ENCODE measurements at regions not wholly inside any gene's neighbourhood (a gene's known extent, or its start where the extent isn't known, plus 50 kb on each side); places are given as distances from the start of the nearest gene placed in this dataset.

DNA sequence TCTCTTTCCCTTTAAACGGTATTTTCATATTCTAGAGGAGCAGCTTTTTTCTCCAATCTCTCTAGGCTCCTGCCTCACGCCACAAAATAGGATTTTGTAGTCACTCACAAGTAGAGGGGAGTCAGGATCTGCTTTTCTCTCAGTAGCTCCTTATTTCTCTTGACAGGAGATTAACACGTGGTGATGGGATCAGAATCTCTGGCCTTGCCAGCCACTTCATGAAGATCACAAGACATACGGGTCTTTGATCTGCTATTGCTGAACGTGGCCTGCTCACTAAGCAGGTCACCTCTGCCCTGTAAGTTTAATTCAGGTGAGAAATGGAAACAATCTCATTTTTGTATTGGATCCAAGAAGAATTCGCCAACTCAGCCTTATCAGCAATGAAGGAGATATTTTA lies 257.5 kb downstream of the DIRAS2 start:
- BruUV-seq (replicated peaks) = no TSS peak
- no peaks in the 10 kb centered on the region for H3K36me3 ChIP-seq (ENCODE audit: insufficient read depth, low read length, poor library complexity, severe bottlenecking)
- no peak for DNase-seq (ENCODE audit: low spot score)
- intact Hi-C loops (cut with micrococcal nuclease; ENCODE audit: unreplicated experiment) = no loop called here
- POLR2A ChIA-PET (ENCODE audit: low non-redundant PET) = no interaction called here
- H3K4me1 ChIP-seq (ENCODE audit: insufficient read depth, low read length, poor library complexity, severe bottlenecking) = no peaks in the 10 kb centered on the region
- H3K9me3 ChIP-seq (ENCODE audit: low read depth, low read length, poor library complexity, severe bottlenecking) = no peaks in the 10 kb centered on the region
- no peak overlapping the region for H3K4me3 ChIP-seq (ENCODE audit: low read depth, low read length, poor library complexity, severe bottlenecking)
- no peaks in the 10 kb centered on the region for H3K27me3 ChIP-seq (replicated peaks; ENCODE audit: insufficient read depth, low read depth, low read length, poor library complexity)
- CTCF ChIA-PET = no interaction called here
- H3K27ac ChIP-seq (ENCODE audit: low read depth, low read length, poor library complexity, severe bottlenecking) = no peak overlapping the region
- TF ChIP-seq EZH2 (IDR thresholded peaks at IDR 0.05; ENCODE audit: borderline replicate concordance, low read depth, low read length, poor library complexity, severe bottlenecking) = no peak
- TF ChIP-seq, protein P1, sequence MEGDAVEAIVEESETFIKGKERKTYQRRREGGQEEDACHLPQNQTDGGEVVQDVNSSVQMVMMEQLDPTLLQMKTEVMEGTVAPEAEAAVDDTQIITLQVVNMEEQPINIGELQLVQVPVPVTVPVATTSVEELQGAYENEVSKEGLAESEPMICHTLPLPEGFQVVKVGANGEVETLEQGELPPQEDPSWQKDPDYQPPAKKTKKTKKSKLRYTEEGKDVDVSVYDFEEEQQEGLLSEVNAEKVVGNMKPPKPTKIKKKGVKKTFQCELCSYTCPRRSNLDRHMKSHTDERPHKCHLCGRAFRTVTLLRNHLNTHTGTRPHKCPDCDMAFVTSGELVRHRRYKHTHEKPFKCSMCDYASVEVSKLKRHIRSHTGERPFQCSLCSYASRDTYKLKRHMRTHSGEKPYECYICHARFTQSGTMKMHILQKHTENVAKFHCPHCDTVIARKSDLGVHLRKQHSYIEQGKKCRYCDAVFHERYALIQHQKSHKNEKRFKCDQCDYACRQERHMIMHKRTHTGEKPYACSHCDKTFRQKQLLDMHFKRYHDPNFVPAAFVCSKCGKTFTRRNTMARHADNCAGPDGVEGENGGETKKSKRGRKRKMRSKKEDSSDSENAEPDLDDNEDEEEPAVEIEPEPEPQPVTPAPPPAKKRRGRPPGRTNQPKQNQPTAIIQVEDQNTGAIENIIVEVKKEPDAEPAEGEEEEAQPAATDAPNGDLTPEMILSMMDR (conservative IDR thresholded peaks at IDR 0.05; ENCODE audit: low read depth, low read length) = no peak

DNA sequence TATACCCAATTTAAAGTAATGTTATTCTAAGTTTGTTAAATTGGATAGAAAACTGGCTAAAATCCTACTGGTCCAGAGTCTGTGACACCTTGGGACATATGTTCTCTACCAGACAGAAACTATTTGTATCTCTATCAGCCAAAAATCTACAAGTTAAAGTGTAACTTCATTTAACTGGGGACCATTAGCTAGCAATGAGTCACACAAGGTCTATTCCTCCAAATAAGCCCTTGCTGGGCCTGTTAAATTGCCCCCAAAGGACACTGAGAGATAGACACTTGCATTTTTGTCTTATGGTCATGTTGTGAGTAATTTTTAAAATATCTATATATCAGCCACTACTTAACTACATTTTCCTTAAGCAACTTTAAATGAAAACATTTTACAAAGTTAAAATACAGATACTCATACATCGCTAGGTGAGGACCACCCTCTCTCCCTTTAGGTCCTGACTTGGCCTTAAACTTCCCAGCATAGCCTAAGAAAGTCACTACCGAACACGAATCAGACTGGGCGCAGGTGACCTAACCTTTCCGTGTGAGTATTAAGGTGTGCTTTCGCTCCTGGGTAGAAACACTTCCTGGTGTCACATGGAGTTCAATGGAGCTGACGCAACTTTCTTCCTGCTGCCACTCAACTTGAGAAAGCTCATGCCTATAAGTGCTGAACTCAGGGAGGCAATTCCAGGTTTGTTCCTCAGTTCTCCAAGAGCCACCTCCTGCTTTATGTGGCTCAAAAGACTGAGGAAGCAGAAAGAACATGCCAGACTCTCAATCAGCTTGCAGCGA lies 249.1 kb downstream of the DIRAS2 start:
- no TSS peak for BruUV-seq (replicated peaks)
- TF ChIP-seq, protein P1 (conservative IDR thresholded peaks at IDR 0.05; ENCODE audit: low read depth, low read length) = no peak
- TF ChIP-seq EZH2 (IDR thresholded peaks at IDR 0.05; ENCODE audit: borderline replicate concordance, low read depth, low read length, poor library complexity, severe bottlenecking) = no peak
- DNase-seq (ENCODE audit: low spot score) = no peak
- Histone ChIP-seq H3K27ac (ENCODE audit: low read depth, low read length, poor library complexity, severe bottlenecking) (no peak overlapping the region), H3K4me1 (ENCODE audit: insufficient read depth, low read length, poor library complexity, severe bottlenecking) (peaks cover 5% of the 10 kb centered on the region), H3K4me3 (ENCODE audit: low read depth, low read length, poor library complexity, severe bottlenecking) (no peak overlapping the region), H3K9me3 (ENCODE audit: low read depth, low read length, poor library complexity, severe bottlenecking) (no peaks in the 10 kb centered on the region), H3K27me3 (replicated peaks; ENCODE audit: insufficient read depth, low read depth, low read length, poor library complexity) (no peaks in the 10 kb centered on the region), H3K36me3 (ENCODE audit: insufficient read depth, low read length, poor library complexity, severe bottlenecking) (no peaks in the 10 kb centered on the region)
- CTCF ChIA-PET = no interaction called here
- POLR2A ChIA-PET (ENCODE audit: low non-redundant PET) = no interaction called here
- intact Hi-C loops (cut with micrococcal nuclease; ENCODE audit: unreplicated experiment) = no loop called here

DNA sequence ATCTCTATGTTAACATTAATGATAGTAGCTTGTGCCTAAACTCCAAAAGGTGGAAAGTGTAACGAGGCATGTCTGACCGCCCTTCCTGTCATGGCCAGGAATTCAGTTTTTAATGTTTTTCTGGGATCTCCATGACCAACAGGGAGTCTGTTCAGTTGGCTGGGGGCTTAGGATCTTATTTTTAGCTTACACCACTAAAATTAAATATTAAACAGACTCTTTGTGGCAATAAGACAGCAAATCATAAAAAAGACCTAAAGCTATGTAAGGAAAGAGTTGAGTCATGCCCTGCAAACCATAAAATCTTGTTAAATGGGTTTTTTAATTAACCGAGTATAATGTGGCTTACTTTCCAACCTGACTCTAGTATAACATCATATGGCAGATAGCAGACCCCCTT lies 247.8 kb downstream of the DIRAS2 start:
- POLR2A ChIA-PET (ENCODE audit: low non-redundant PET) = no interaction called here
- Histone ChIP-seq H3K27me3 (replicated peaks; ENCODE audit: insufficient read depth, low read depth, low read length, poor library complexity) (no peaks in the 10 kb centered on the region), H3K4me1 (ENCODE audit: insufficient read depth, low read length, poor library complexity, severe bottlenecking) (peaks cover 5% of the 10 kb centered on the region), H3K27ac (ENCODE audit: low read depth, low read length, poor library complexity, severe bottlenecking) (no peak overlapping the region), H3K36me3 (ENCODE audit: insufficient read depth, low read length, poor library complexity, severe bottlenecking) (no peaks in the 10 kb centered on the region), H3K4me3 (ENCODE audit: low read depth, low read length, poor library complexity, severe bottlenecking) (no peak overlapping the region), H3K9me3 (ENCODE audit: low read depth, low read length, poor library complexity, severe bottlenecking) (no peaks in the 10 kb centered on the region)
- DNase-seq (ENCODE audit: low spot score) = peak; percentile 7
- BruUV-seq (replicated peaks) = no TSS peak
- TF ChIP-seq, protein P1 (conservative IDR thresholded peaks at IDR 0.05; ENCODE audit: low read depth, low read length) = no peak
- TF ChIP-seq EZH2 (IDR thresholded peaks at IDR 0.05; ENCODE audit: borderline replicate concordance, low read depth, low read length, poor library complexity, severe bottlenecking) = no peak
- intact Hi-C loops (cut with micrococcal nuclease; ENCODE audit: unreplicated experiment) = no loop called here
- CTCF ChIA-PET = no interaction called here
